Fibroblast of mammary gland (primary cell): ENCODE measurements at regions not wholly inside any gene's neighbourhood (a gene's known extent, or its start where the extent isn't known, plus 50 kb on each side); places are given as distances from the start of the nearest gene placed in this dataset.

Experiments
- DNase-seq: peaks from one replicate; pipeline ENCODE4 v3.0.0-alpha.2; 2010; ENCODE audit warnings: low read depth
- H3K4me3 ChIP-seq: 2 replicates; pipeline ENCODE4 v1.5.1; 2011; ENCODE audit warnings: low read depth, mild to moderate bottlenecking, low read length, moderate library complexity; ENCODE audit not compliant: control insufficient read depth
- TF ChIP-seq, protein P1 (sequence below): conservative IDR thresholded peaks from 2 replicates; pipeline ENCODE4 v1.5.1; 2011; ENCODE audit warnings: low read depth, low read length, inconsistent platforms; ENCODE audit not compliant: control insufficient read depth, insufficient read depth

DNA sequence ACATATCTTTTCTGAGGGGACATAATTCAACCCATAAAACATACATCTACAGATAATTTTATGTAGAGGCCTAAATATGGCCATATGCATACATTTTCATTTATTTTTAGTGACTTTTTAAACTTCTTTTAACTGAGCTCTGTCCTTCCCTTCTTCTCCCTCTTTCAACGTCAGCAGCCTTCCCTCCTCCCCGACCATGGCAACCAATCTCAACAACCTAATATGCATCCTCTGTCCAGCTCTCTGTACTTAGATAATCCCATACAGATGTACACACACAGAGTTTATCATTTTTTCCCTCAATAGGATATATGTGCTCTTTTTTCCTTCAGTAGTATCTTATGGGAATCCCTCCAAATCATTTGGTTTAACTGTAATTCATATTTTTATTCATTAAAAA is 94.3 kb downstream of the CCDC71L start:
- TF ChIP-seq, protein P1, sequence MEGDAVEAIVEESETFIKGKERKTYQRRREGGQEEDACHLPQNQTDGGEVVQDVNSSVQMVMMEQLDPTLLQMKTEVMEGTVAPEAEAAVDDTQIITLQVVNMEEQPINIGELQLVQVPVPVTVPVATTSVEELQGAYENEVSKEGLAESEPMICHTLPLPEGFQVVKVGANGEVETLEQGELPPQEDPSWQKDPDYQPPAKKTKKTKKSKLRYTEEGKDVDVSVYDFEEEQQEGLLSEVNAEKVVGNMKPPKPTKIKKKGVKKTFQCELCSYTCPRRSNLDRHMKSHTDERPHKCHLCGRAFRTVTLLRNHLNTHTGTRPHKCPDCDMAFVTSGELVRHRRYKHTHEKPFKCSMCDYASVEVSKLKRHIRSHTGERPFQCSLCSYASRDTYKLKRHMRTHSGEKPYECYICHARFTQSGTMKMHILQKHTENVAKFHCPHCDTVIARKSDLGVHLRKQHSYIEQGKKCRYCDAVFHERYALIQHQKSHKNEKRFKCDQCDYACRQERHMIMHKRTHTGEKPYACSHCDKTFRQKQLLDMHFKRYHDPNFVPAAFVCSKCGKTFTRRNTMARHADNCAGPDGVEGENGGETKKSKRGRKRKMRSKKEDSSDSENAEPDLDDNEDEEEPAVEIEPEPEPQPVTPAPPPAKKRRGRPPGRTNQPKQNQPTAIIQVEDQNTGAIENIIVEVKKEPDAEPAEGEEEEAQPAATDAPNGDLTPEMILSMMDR = no peak
- DNase-seq = no peak
- H3K4me3 ChIP-seq = no peak overlapping the region

DNA sequence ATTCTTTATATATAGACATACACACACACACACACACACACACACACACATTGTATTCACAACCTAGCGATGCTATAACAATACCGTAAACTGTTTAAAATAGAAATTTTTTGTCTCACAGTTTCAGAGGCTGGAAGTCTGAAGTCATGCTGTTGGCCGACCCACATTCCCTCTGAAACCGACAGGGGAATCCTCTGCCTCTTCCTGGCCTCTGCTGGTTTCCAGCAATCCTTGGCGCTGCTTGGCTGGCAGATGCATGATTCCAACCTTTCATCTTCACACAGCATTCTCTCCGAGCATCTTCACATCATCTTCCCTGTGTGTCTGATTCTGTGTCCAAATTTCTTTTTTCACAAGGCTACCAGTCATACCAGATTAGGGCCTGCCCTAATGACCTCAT is 94.8 kb downstream of the CCDC71L start:
- H3K4me3 ChIP-seq = no peak overlapping the region
- TF ChIP-seq, protein P1 = no peak

DNA sequence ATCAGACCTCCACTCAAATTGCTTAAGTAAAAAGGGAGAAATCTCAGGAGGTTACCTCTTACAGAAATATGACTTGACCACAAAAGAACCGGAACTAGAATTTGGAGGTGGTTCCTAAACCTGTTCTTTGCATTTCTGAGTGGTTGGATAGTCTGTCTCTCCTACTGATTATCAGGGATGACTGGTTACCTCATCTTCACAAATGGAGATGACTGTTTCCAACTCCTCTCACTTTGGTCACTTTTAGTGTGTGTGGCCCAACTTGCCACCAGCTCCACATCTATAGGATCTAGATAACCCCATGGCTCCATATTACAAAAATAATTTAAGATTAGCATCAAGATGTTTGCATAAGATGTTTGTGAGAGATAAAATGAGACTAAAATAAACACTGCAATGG is 95.5 kb downstream of the CCDC71L start:
- TF ChIP-seq, protein P1 = no peak
- no peak overlapping the region for H3K4me3 ChIP-seq
- DNase-seq = no peak

More for the DNA sequence above, 94.8 kb downstream of the CCDC71L start:
- DNase-seq = no peak

DNA sequence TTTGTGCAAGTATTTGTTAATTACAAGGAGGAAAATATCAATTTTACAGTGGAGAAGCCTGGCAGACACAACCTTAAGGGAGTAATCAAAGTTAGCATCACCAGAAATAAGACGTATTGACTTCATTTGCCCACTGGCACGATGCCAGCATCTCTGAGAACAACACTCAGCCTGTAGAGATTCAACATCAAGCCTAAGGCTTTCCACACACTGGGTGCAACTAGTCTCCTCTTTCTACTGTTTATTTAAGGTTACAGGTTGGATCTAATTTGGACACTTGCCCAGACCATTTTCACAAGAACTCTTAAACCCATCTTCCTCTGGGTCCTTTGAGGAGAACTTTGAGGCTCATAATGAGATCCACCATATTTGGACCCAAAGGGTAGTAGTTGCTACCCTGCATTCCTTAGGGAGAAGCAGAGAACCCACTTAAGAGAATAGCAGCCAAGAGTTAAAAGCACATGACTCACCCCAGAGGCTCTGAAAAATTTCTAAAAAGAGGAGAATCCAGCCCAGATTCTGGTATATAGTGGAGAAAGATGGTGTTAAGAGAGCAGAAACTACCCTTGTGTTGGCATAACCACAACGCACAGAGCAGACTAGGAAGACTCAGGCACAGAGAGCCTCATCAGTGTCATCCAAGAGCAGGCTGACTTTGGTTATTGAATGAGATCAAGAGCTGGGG is 97.3 kb downstream of the CCDC71L start:
- no peak overlapping the region for H3K4me3 ChIP-seq
- TF ChIP-seq, protein P1 = no peak
- DNase-seq = peak; percentile 52

DNA sequence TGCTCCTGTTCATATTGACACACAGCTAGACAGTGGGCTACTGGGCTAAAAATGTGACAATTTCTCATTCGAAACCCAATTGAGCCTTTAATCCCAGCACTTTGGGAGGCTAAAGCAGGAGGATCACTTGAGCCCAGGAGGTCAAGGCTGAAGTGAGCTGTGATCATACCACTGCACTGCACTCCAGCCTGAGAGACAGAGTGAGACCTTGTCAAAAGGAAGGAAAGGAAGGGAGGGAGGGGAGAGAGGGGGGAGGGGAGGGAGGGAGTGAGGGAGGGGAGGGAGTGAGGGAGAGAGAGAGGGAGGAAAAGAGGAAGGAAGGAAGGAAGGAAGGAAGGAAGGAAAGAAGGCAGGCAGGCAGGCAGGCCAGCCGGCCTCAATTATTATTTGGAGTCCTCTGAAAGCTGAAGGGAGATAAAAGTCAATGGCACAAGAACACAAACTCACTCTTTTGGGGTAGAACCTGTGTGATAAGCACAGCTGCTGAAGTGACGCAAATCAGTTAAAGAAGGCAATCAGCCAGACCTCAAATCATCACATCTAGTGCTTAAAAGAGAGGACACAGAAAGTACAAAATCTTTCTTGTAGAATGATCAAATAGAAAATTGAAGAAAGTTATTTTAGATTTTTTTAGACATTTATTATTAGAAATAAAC is 98.1 kb downstream of the CCDC71L start:
- TF ChIP-seq, protein P1 = no peak
- peak; percentile 27 for DNase-seq
- no peak overlapping the region for H3K4me3 ChIP-seq

DNA sequence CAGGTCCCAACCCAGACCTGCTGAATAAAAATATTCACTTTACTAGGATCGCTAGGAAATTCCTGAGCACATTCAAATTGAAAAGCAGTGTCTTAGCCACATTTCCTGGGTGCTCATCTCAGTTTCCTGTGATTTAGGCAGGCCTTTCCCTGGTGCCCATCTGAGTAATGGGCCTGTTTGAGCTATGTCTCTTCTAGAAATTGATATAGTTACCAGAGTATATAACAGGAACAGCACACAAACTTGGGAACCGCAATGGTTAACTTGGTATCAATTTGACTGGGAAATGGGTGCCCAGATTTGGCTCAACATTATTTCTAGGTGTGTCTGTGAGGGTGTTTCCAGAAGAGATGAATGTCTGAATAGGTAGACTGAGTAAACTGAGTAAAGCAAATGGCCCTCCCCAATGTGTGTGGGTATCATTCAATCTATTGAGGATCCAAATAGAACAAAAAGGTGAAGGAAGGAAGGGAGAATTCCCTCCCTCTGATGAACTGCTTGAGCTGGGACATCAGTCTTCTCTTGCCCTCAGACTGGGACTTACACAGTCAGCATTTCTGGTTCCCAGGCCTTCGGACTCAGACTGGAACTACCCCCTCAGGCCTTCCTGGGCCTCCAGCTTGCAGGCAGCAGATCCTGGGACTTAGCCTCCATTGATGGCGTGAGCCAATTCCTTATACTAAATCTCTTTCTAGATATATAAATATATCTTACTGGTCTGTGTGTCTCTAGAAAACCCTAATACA is 99.1 kb downstream of the CCDC71L start:
- H3K4me3 ChIP-seq = no peak overlapping the region
- DNase-seq = no peak
- TF ChIP-seq, protein P1 = no peak
